Neural progenitor cell (in vitro differentiated cells): ENCODE measurements at regions not wholly inside any gene's neighbourhood (a gene's known extent, or its start where the extent isn't known, plus 50 kb on each side); places are given as distances from the start of the nearest gene placed in this dataset.

ENCODE experiments used
- CTCF ChIP-seq: fragments of 200-600 bp; sonication (generic); IDR thresholded peaks from 2 replicates; pipeline ENCODE4 v1.5.1; 2017; ENCODE audit warnings: antibody characterized with exemption, mild to moderate bottlenecking
- EZH2phosphoT487 ChIP-seq: fragments of 200-600 bp; sonication (generic); IDR thresholded peaks from 2 replicates; pipeline ENCODE4 v1.6.1; 2017; ENCODE audit warnings: antibody characterized with exemption

- TF ChIP-seq CTCF (no peak), EZH2phosphoT487 (no peak)
These were observed 380.0 kb downstream of the GLRX3 start for GRCh38 chr10:130516141-130516735.
